ENCODE measurements at regions not wholly inside any gene's neighbourhood (a gene's known extent, or its start where the extent isn't known, plus 50 kb on each side); places are given as distances from the start of the nearest gene placed in this dataset.
"Not testable (repeated sequence)": the region's sequence is repeated elsewhere in the genome, so short reads cannot be mapped to it uniquely, and the experiment has no call there.

GRCh38 chr18:5015213-5015612 is 181.8 kb downstream of the AKAIN1 start:
- no peak for DNase-seq

GRCh38 chr18:5004031-5004820 is 192.8 kb downstream of the AKAIN1 start:
- DNase-seq, result not testable (repeated sequence)

- no peak for DNase-seq
Measured at GRCh38 chr18:4994710-4995109, 202.3 kb downstream of the AKAIN1 start.

GRCh38 chr18:4987452-4988405 is 209.3 kb downstream of the AKAIN1 start:
- no peak for DNase-seq

- DNase-seq, result no peak
Measured at GRCh38 chr18:4986677-4987076, 210.4 kb downstream of the AKAIN1 start.

GRCh38 chr18:4986066-4986465 is 211.0 kb downstream of the AKAIN1 start:
- no peak for DNase-seq

GRCh38 chr18:4961121-4961909 is 235.7 kb downstream of the AKAIN1 start:
- no peak for DNase-seq

- no peak for DNase-seq
Measured at GRCh38 chr18:4960578-4960977, 236.5 kb downstream of the AKAIN1 start.

- no peak for DNase-seq
Measured at GRCh38 chr18:4931209-4931608, 265.8 kb downstream of the AKAIN1 start.

GRCh38 chr18:4921548-4921947 is 275.5 kb downstream of the AKAIN1 start:
- DNase-seq, result no peak

GRCh38 chr18:4917509-4917908 is 279.5 kb downstream of the AKAIN1 start:
- DNase-seq, result not testable (repeated sequence)

GRCh38 chr18:4908328-4908727 is 288.7 kb downstream of the AKAIN1 start:
- no peak for DNase-seq

- DNase-seq, result no peak
Measured at GRCh38 chr18:4906856-4907255, 290.2 kb downstream of the AKAIN1 start.

GRCh38 chr18:4888251-4889040 is 308.6 kb downstream of the AKAIN1 start:
- DNase-seq, result no peak

- DNase-seq, result no peak
Measured at GRCh38 chr18:4878480-4878879, 318.6 kb downstream of the AKAIN1 start.

- DNase-seq, result no peak
Measured at GRCh38 chr18:4871197-4871596, 325.9 kb downstream of the AKAIN1 start.

GRCh38 chr18:4870177-4870773 is 326.8 kb downstream of the AKAIN1 start:
- no peak for DNase-seq

GRCh38 chr18:4869155-4869554 is 327.9 kb downstream of the AKAIN1 start:
- DNase-seq, result no peak

- DNase-seq, result no peak
Measured at GRCh38 chr18:4858379-4859127, 338.5 kb downstream of the AKAIN1 start.

- no peak for DNase-seq
Measured at GRCh38 chr18:4854671-4855070, 342.4 kb downstream of the AKAIN1 start.
